OCI-LY7 (cell line): ENCODE measurements at regions not wholly inside any gene's neighbourhood (a gene's known extent, or its start where the extent isn't known, plus 50 kb on each side); places are given as distances from the start of the nearest gene placed in this dataset.

Experiments
- BruUV-seq: library from RNA; stranded (reverse); fragments of 400-500 nt; replicated peaks from 2 replicates; lab custom pipeline; 2021; lab: Mats Ljungman, UMichigan
- CTCF ChIA-PET: fragments of 300-600 bp; sonication (Branson Sonifier 250); formaldehyde crosslinking; loops from one replicate; lab custom pipeline; 2022; ENCODE audit warnings: antibody characterized with exemption; ENCODE audit not compliant: unreplicated experiment; lab: Charles Lee
- POLR2A ChIA-PET: fragments of 300-600 bp; sonication (Branson Sonifier 250); formaldehyde crosslinking; loops from one replicate; lab custom pipeline; 2022; ENCODE audit warnings: antibody characterized with exemption; lab: Charles Lee
- DNase-seq: peaks from one replicate; pipeline ENCODE4 v3.0.0-alpha.2; 2015; ENCODE audit warnings: low spot score
- H2AFZ ChIP-seq: fragments of 200-600 bp; sonication (generic), shearing (Covaris generic); 2 replicates; pipeline ENCODE4 v1.6.1; 2014; ENCODE audit warnings: mild to moderate bottlenecking, antibody characterized with exemption, low read length, moderate library complexity
- H3K27ac ChIP-seq: fragments of 200-600 bp; sonication (generic); 2 replicates; pipeline ENCODE4 v1.5.1; 2014; ENCODE audit warnings: mixed run types, low read depth, mild to moderate bottlenecking, moderate library complexity, low read length, inconsistent platforms; ENCODE audit not compliant: poor library complexity, severe bottlenecking
- H3K36me3 ChIP-seq: fragments of 200-600 bp; sonication (generic); 2 replicates; pipeline ENCODE4 v1.6.1; 2014; ENCODE audit warnings: mild to moderate bottlenecking, antibody characterized with exemption, low read length, moderate library complexity, mixed read lengths; ENCODE audit not compliant: insufficient read depth
- H3K4me1 ChIP-seq: fragments of 200-600 bp; sonication (generic); 2 replicates; pipeline ENCODE4 v1.5.1; 2014; ENCODE audit warnings: mild to moderate bottlenecking, low read length; ENCODE audit not compliant: insufficient read depth, poor library complexity, severe bottlenecking
- H3K4me2 ChIP-seq: fragments of 200-600 bp; sonication (generic); 2 replicates; pipeline ENCODE4 v1.6.1; 2014; ENCODE audit warnings: mild to moderate bottlenecking, low read length
- H3K4me3 ChIP-seq: fragments of 200-600 bp; sonication (generic); 2 replicates; pipeline ENCODE4 v1.5.1; 2014; ENCODE audit warnings: mild to moderate bottlenecking, low read depth, low read length; ENCODE audit not compliant: poor library complexity, severe bottlenecking
- H3K79me2 ChIP-seq: fragments of 200-600 bp; sonication (generic); 2 replicates; pipeline ENCODE4 v1.6.1; 2016; ENCODE audit warnings: low read depth, mild to moderate bottlenecking, low read length, moderate library complexity, mixed read lengths; ENCODE audit not compliant: insufficient read depth
- H3K9me2 ChIP-seq: fragments of 200-600 bp; sonication (generic); 2 replicates; pipeline ENCODE4 v1.6.1; 2016; ENCODE audit warnings: mild to moderate bottlenecking, low read length, mixed read lengths; ENCODE audit not compliant: insufficient read depth
- H3K9me3 ChIP-seq: fragments of 200-600 bp; sonication (generic); 2 replicates; pipeline ENCODE4 v1.6.1; 2014; ENCODE audit warnings: mild to moderate bottlenecking, mixed run types, low read length, mixed read lengths
- H4K20me1 ChIP-seq: fragments of 200-600 bp; sonication (generic); 2 replicates; pipeline ENCODE4 v1.6.1; 2014; ENCODE audit warnings: mild to moderate bottlenecking, antibody characterized with exemption, low read length, moderate library complexity, mixed read lengths; ENCODE audit not compliant: insufficient read depth
- CTCF ChIP-seq: fragments of 200-600 bp; sonication (generic); conservative IDR thresholded peaks from 2 replicates; pipeline ENCODE4 v1.5.1; 2014; ENCODE audit warnings: mild to moderate bottlenecking, antibody characterized with exemption, low read length, moderate library complexity, mixed read lengths
- EZH2phosphoT487 ChIP-seq: fragments of 200-600 bp; sonication (generic); IDR thresholded peaks from 2 replicates; pipeline ENCODE4 v1.6.1; 2018; ENCODE audit warnings: low read depth, borderline replicate concordance, mild to moderate bottlenecking, mixed run types, antibody characterized with exemption, low read length, moderate library complexity, mixed read lengths
- intact Hi-C: fragments of 100-400 bp; cut with micrococcal nuclease; formaldehyde crosslinking; loops from one replicate; pipeline ENCODE4 v1.10.0; 2022; ENCODE audit not compliant: unreplicated experiment

- no peak overlapping the region for H3K4me3 ChIP-seq
- DNase-seq: no peak
- intact Hi-C loops: loop anchor here (5.0 kb wide), 2 partner anchors 160 to 325 kb away; partner anchors contain the start of genes CCDC18, DR1 and TMED5
- ChIA-PET CTCF (interaction anchor here (0.5 to 2.4 kb wide), 6 partner anchors 10 to 140 kb away, joined by 3 to 40 read pairs (median 4); no protein-coding TSS in a partner anchor), POLR2A (interaction anchor here (0.6 to 6.4 kb wide), 11 partner anchors 9 to 239 kb away, joined by 3 to 116 read pairs (median 6); partner anchors contain the start of gene MTF2)
- peak overlapping the region; percentile 73 for H3K4me2 ChIP-seq
- no peaks in the 10 kb centered on the region for H3K9me3 ChIP-seq
- no peaks in the 10 kb centered on the region for H3K79me2 ChIP-seq
- no peaks in the 10 kb centered on the region for H4K20me1 ChIP-seq
- no TSS peak for BruUV-seq
- H3K9me2 ChIP-seq: no peaks in the 10 kb centered on the region
- TF ChIP-seq CTCF (no peak), EZH2phosphoT487 (no peak)
- H3K4me1 ChIP-seq: peaks cover 66% of the 10 kb centered on the region
- no peaks in the 10 kb centered on the region for H3K36me3 ChIP-seq
- peak overlapping the region; percentile 93 for H2AFZ ChIP-seq
- H3K27ac ChIP-seq: peak overlapping the region; percentile 75
Observed at GRCh38 chr1:93022580-93022979, 56.5 kb upstream of the MTF2 start.

- H3K4me1 ChIP-seq: peaks cover 73% of the 10 kb centered on the region
- no peaks in the 10 kb centered on the region for H3K9me3 ChIP-seq
- no peaks in the 10 kb centered on the region for H3K79me2 ChIP-seq
- H3K36me3 ChIP-seq: no peaks in the 10 kb centered on the region
- intact Hi-C loops: loop anchor here (5.0 kb wide), 2 partner anchors 159 to 324 kb away; partner anchors contain the start of genes CCDC18, DR1 and TMED5
- no peaks in the 10 kb centered on the region for H3K9me2 ChIP-seq
- H3K27ac ChIP-seq: peak overlapping the region; percentile 56
- POLR2A ChIA-PET: interaction anchor here (0.6 to 6.4 kb wide), 26 partner anchors 10 to 282 kb away, joined by 3 to 116 read pairs (median 5); partner anchors contain the start of gene MTF2
- DNase-seq: no peak
- TF ChIP-seq EZH2phosphoT487: no peak
- no peak for TF ChIP-seq CTCF
- peak overlapping the region; percentile 17 for H3K4me3 ChIP-seq
- CTCF ChIA-PET: interaction anchor here (0.9 to 2.4 kb wide), 3 partner anchors 10 to 55 kb away, joined by 4 to 40 read pairs (median 4); partner anchors contain the start of gene MTF2
- H4K20me1 ChIP-seq: no peaks in the 10 kb centered on the region
- H3K4me2 ChIP-seq: peak overlapping the region; percentile 52
- H2AFZ ChIP-seq: peak overlapping the region; percentile 67; the same call in 1 of the 2 replicates
- BruUV-seq: no TSS peak
Observed at GRCh38 chr1:93023281-93023680, 55.8 kb upstream of the MTF2 start.

GRCh38 chr1:93025572-93025971 is 53.5 kb upstream of the MTF2 start:
- Histone ChIP-seq H3K79me2 (no peaks in the 10 kb centered on the region), H2AFZ (peak overlapping the region; percentile 17; the same call in 1 of the 2 replicates), H3K27ac (peak overlapping the region; percentile 56), H3K36me3 (no peaks in the 10 kb centered on the region), H3K4me3 (no peak overlapping the region), H3K4me1 (peaks cover 96% of the 10 kb centered on the region), H3K9me3 (no peaks in the 10 kb centered on the region), H3K4me2 (peak overlapping the region; percentile 55), H3K9me2 (no peaks in the 10 kb centered on the region), H4K20me1 (no peaks in the 10 kb centered on the region)
- BruUV-seq: TSS peak; percentile 91
- ChIA-PET POLR2A (interaction anchor here (0.6 to 6.4 kb wide), 18 partner anchors 8 to 80 kb away, joined by 3 to 116 read pairs (median 4); partner anchors contain the start of gene MTF2), CTCF (interaction anchor here (0.9 to 1.2 kb wide), 4 partner anchors 11 to 37 kb away, joined by 3 to 5 read pairs (median 3); no protein-coding TSS in a partner anchor)
- intact Hi-C loops: loop anchor here (1.0 kb wide), 1 partner anchor 8 kb away; no protein-coding TSS in a partner anchor
- DNase-seq: no peak
- TF ChIP-seq EZH2phosphoT487 (no peak), CTCF (no peak)
